Lower leg skin (tissue), 4 donors: ENCODE measurements at regions not wholly inside any gene's neighbourhood (a gene's known extent, or its start where the extent isn't known, plus 50 kb on each side); places are given as distances from the start of the nearest gene placed in this dataset.

ENCODE experiments used
- DNase-seq, 2 donors: peaks; one replicate each; pipeline ENCODE4 v3.0.0-alpha.2; 2019; ENCODE audit warnings: low spot score in 2 of 2
- H3K4me3 ChIP-seq: fragments of 200-600 bp; sonication (generic); 2 replicates; pipeline ENCODE4 v1.5.1; 2017; ENCODE audit warnings: mild to moderate bottlenecking, low read depth; ENCODE audit not compliant: poor library complexity, severe bottlenecking
- CTCF ChIP-seq, 3 donors: fragments of 450-650 bp; IDR thresholded peaks; one replicate each; pipeline ENCODE4 v1.5.1; 2016; ENCODE audit warnings: antibody characterized with exemption in 3 of 3, mild to moderate bottlenecking in 3 of 3, moderate library complexity in 2 of 3
- POLR2A ChIP-seq, 2 donors: fragments of 450-650 bp; IDR thresholded peaks; one replicate each; pipeline ENCODE4 v1.6.1; 2016 to 2017; ENCODE audit warnings: antibody characterized with exemption in 2 of 2, mild to moderate bottlenecking in 1 of 2, moderate library complexity in 1 of 2
- WGBS, 2 donors: methylation state at CpG; one replicate each; pipeline ENCODE4 v1.1.5; 2018; 5-methylcytosine and 5-hydroxymethylcytosine counted together
- intact Hi-C: fragments of 100-400 bp; cut with DNase I; formaldehyde crosslinking; loops from one replicate; pipeline ENCODE4 v1.15.0; 2023; ENCODE audit warnings: low total_unique reads

- DNase-seq: peak in 1 of 2 donors; percentile 14
- TF ChIP-seq POLR2A (IDR thresholded peaks at IDR 0.05) (no peak), CTCF (IDR thresholded peaks at IDR 0.05) (no peak)
- H3K4me3 ChIP-seq: no peak overlapping the region
- intact Hi-C loops: no loop called here
- 30 to 32% methylated on average over 2 of the region's 2 CpGs for WGBS, 2 donors
Observed at GRCh38 chr4:11543706-11544105, 115.0 kb upstream of the HS3ST1 start.

- no peak overlapping the region for H3K4me3 ChIP-seq
- TF ChIP-seq POLR2A (IDR thresholded peaks at IDR 0.05): no peak
- no peak for TF ChIP-seq CTCF (IDR thresholded peaks at IDR 0.05)
- intact Hi-C loops: no loop called here
- no peak for DNase-seq
- WGBS, 2 donors: 70 to 77% methylated on average over 2 of the region's 2 CpGs
Observed at GRCh38 chr4:11542952-11543351, 114.3 kb upstream of the HS3ST1 start.

DNA sequence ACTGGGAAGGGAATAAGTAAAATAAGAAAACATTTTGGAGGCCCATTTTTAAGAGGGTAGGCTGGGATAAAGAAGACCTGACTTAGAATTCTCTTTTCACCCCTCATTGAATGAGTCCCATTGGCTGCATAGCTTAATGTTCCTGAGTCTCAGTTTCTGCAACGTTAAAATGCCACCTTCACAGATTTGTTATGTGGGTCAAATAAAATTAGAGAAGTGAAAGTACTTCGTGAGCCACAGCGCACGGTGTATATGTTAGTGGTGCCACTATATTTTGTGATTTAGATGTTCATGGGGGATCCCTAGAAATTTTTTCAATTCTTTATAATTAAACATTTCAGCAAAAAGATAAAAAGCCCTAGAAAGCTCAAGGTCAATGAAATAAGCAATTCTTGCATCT is 109.2 kb upstream of the HS3ST1 start:
- TF ChIP-seq CTCF (IDR thresholded peaks at IDR 0.05) (no peak), POLR2A (IDR thresholded peaks at IDR 0.05) (no peak)
- WGBS, 2 donors: 58 to 59% methylated on average over 4 of the region's 4 CpGs
- no peak overlapping the region for H3K4me3 ChIP-seq
- intact Hi-C loops: no loop called here
- no peak for DNase-seq

- no peak overlapping the region for H3K4me3 ChIP-seq
- TF ChIP-seq CTCF (IDR thresholded peaks at IDR 0.05) (no peak), POLR2A (IDR thresholded peaks at IDR 0.05) (no peak)
- WGBS, 2 donors: 78 to 83% methylated on average over 5 of the region's 5 CpGs
- intact Hi-C loops: no loop called here
- no peak for DNase-seq
Observed at GRCh38 chr4:11535333-11535732, 106.6 kb upstream of the HS3ST1 start.

- intact Hi-C loops: no loop called here
- WGBS, 2 donors: 31 to 32% methylated on average over 2 of the region's 2 CpGs
- no peak overlapping the region for H3K4me3 ChIP-seq
- DNase-seq: no peak
- TF ChIP-seq POLR2A (IDR thresholded peaks at IDR 0.05) (no peak), CTCF (IDR thresholded peaks at IDR 0.05) (no peak)
Observed at GRCh38 chr4:11534623-11535302, 106.1 kb upstream of the HS3ST1 start.

GRCh38 chr4:11532138-11532537 is 103.4 kb upstream of the HS3ST1 start:
- 40 to 59% methylated on average over 2 of the region's 2 CpGs for WGBS, 2 donors
- no peak for DNase-seq
- intact Hi-C loops: no loop called here
- H3K4me3 ChIP-seq: no peak overlapping the region
- TF ChIP-seq POLR2A (IDR thresholded peaks at IDR 0.05) (no peak), CTCF (IDR thresholded peaks at IDR 0.05) (no peak)
